SHP77 treated with DMSO at 0.1 percent for 48 hours (cell line): ENCODE measurements at regions not wholly inside any gene's neighbourhood (a gene's known extent, or its start where the extent isn't known, plus 50 kb on each side); places are given as distances from the start of the nearest gene placed in this dataset.

Experiments
- DNase-seq: peaks from one replicate; lab custom pipeline; 2025; lab: John Stamatoyannopoulos, UW

- DNase-seq: no peak
Measured at GRCh38 chr18:59057969-59058368, 81.7 kb upstream of the SEC11C start.

- DNase-seq: no peak
Measured at GRCh38 chr18:59059140-59059539, 80.5 kb upstream of the SEC11C start.

GRCh38 chr18:59060551-59060950 is 79.1 kb upstream of the SEC11C start:
- DNase-seq: no peak

GRCh38 chr18:59061914-59062642 is 77.6 kb upstream of the SEC11C start:
- DNase-seq: no peak

GRCh38 chr18:59062643-59063006 is 77.1 kb upstream of the SEC11C start:
- no peak for DNase-seq

GRCh38 chr18:59063300-59063906 is 76.3 kb upstream of the SEC11C start:
- DNase-seq: no peak

GRCh38 chr18:59063912-59064311 is 75.8 kb upstream of the SEC11C start:
- DNase-seq: no peak

GRCh38 chr18:59065684-59066083 is 74.0 kb upstream of the SEC11C start:
- no peak for DNase-seq

- no peak for DNase-seq
Measured at GRCh38 chr18:59067873-59068272, 71.8 kb upstream of the SEC11C start.

GRCh38 chr18:59068276-59069071 is 71.2 kb upstream of the SEC11C start:
- DNase-seq: no peak

GRCh38 chr18:59070181-59070912 is 69.3 kb upstream of the SEC11C start:
- DNase-seq: peak; percentile 60

- DNase-seq: no peak
Measured at GRCh38 chr18:59072727-59073421, 66.8 kb upstream of the SEC11C start.

- DNase-seq: no peak
Measured at GRCh38 chr18:59075923-59076322, 63.8 kb upstream of the SEC11C start.

- DNase-seq: peak; percentile 61
Measured at GRCh38 chr18:59079264-59079663, 60.4 kb upstream of the SEC11C start.

GRCh38 chr18:59079687-59080501 is 59.8 kb upstream of the SEC11C start:
- peak; percentile 95 for DNase-seq

- DNase-seq: no peak
Measured at GRCh38 chr18:59083136-59083818, 56.4 kb upstream of the SEC11C start.

- no peak for DNase-seq
Measured at GRCh38 chr18:59085126-59085794, 54.4 kb upstream of the SEC11C start.

- DNase-seq: no peak
Measured at GRCh38 chr18:59085797-59086196, 53.9 kb upstream of the SEC11C start.

GRCh38 chr18:59086522-59086921 is 53.2 kb upstream of the SEC11C start:
- DNase-seq: no peak

- peak; percentile 71 for DNase-seq
Measured at GRCh38 chr18:59087391-59087790, 52.3 kb upstream of the SEC11C start.
